ENCODE measurements at regions not wholly inside any gene's neighbourhood (a gene's known extent, or its start where the extent isn't known, plus 50 kb on each side); places are given as distances from the start of the nearest gene placed in this dataset.

DNA sequence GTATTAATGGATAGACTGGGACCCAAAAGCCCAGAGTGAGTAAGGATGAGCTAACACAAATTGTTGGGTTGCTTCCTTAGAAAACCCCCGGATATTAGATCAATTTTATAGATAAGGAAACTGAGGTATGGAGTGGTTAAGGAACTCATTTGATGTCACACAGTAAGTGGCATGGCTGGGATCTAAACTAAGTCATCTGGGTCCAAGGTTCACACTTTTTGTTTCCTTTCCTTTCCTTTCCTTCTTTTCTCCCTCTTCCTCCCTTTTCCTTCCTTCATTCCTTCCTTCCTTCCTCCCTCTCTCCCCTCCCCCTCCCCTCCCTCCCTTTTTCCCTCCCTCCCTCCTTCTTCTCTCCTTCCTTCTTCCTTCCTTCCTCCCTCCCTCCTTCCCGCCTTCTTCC lies 469.5 kb downstream of the TYW1 start:
- Histone ChIP-seq H4K8ac (ENCODE audit: low read depth in 2 of 2, low read length in 2 of 2) (no peak overlapping the region), H4K5ac (ENCODE audit: low read depth, low read length) (no peak overlapping the region), H3K79me1 (ENCODE audit: low read depth in 1 of 2, low read length in 2 of 2) (no peaks in the 10 kb centered on the region), H2BK15ac (ENCODE audit: low read depth, low read length) (no peak overlapping the region), H3K9ac (ENCODE audit: low read depth, low read length) (no peak overlapping the region), H3K36me3 (ENCODE audit: control insufficient read depth, insufficient read depth, low read length) (no peaks in the 10 kb centered on the region), H2BK5ac (ENCODE audit: low read depth, low read length, poor library complexity, severe bottlenecking) (no peak overlapping the region), H3K14ac (replicated peaks; ENCODE audit: low read depth, low read length) (no peak overlapping the region), H2BK120ac (ENCODE audit: low read depth, low read length) (no peak overlapping the region), H2AK9ac (replicated peaks; ENCODE audit: low read depth, low read length, poor library complexity) (no peak overlapping the region), H3K9me3 (ENCODE audit: control insufficient read depth, insufficient read depth, low read length) (peaks cover 3% of the 10 kb centered on the region; the same call in 1 of the 2 replicates), H3K4me2 (ENCODE audit: low read depth, low read length) (no peak overlapping the region), H3K56ac (ENCODE audit: extremely low read depth, insufficient read depth, low read length) (no peak overlapping the region), H3K4ac (ENCODE audit: low read depth, low read length) (no peak overlapping the region), H3K4me1 (ENCODE audit: control insufficient read depth, insufficient read depth, low read length) (no peaks in the 10 kb centered on the region), H4K91ac (ENCODE audit: insufficient read depth, low read depth, low read length) (no peak overlapping the region), H3K4me3 (ENCODE audit: insufficient read depth, low read depth, low read length) (no peak overlapping the region), H3K18ac (ENCODE audit: low read depth, low read length) (no peak overlapping the region), H3K9me1 (ENCODE audit: insufficient read depth, low read length) (no peaks in the 10 kb centered on the region), H4K20me1 (ENCODE audit: insufficient read depth, low read length) (no peaks in the 10 kb centered on the region), H2BK20ac (ENCODE audit: low read depth, low read length) (no peak overlapping the region), H2AFZ (replicated peaks; ENCODE audit: low read length, poor library complexity) (no peak overlapping the region), H2AK5ac (ENCODE audit: low read depth, low read length) (no peak overlapping the region), H3K27me3 (ENCODE audit: control insufficient read depth, insufficient read depth, low read length) (no peaks in the 10 kb centered on the region), H3K27ac (ENCODE audit: insufficient read depth, low read length) (no peak overlapping the region), H3K23ac (ENCODE audit: low read depth, low read length) (no peak overlapping the region)
- ATAC-seq (ENCODE audit: low read depth) (no peak), DNase-seq (no peak)
- dilution Hi-C loops (cut with HindIII; ENCODE audit: low sequenced_read_pairs, unreplicated experiment) = no loop called here
- in situ Hi-C loops (cut with MboI; ENCODE audit: low sequenced_read_pairs) = no loop called here
- ChIA-PET CTCF (no interaction called here), POLR2A (ENCODE audit: unreplicated experiment) (no interaction called here)
- intact Hi-C loops (cut with micrococcal nuclease) = no loop called here
- no TSS peak for BruUV-seq (replicated peaks)
- no CpG with 5 or more reads among the region's 2 CpGs for WGBS, 2 experiments (ENCODE audit: extremely low coverage in 2 of 2, insufficient read length in 1 of 2)
- no peak for TF ChIP-seq MXI1 (IDR thresholded peaks at IDR 0.05; ENCODE audit: borderline replicate concordance, low read depth, low read length)
- no peak for TF ChIP-seq RCOR1 (IDR thresholded peaks at IDR 0.05; ENCODE audit: insufficient replicate concordance, low read length)
- TF ChIP-seq CTCF (conservative IDR thresholded peaks at IDR 0.05; ENCODE audit: low read depth, low read length) = no peak
- TF ChIP-seq RAD21 (IDR thresholded peaks at IDR 0.05; ENCODE audit: low read length) = no peak
- no peak for TF ChIP-seq SMC3 (IDR thresholded peaks at IDR 0.05; ENCODE audit: low read depth, low read length)
- TF ChIP-seq MAFK (IDR thresholded peaks at IDR 0.05; ENCODE audit: low read depth, low read length) = no peak
- TF ChIP-seq, protein P1, sequence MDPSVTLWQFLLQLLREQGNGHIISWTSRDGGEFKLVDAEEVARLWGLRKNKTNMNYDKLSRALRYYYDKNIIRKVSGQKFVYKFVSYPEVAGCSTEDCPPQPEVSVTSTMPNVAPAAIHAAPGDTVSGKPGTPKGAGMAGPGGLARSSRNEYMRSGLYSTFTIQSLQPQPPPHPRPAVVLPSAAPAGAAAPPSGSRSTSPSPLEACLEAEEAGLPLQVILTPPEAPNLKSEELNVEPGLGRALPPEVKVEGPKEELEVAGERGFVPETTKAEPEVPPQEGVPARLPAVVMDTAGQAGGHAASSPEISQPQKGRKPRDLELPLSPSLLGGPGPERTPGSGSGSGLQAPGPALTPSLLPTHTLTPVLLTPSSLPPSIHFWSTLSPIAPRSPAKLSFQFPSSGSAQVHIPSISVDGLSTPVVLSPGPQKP (IDR thresholded peaks at IDR 0.05; ENCODE audit: borderline replicate concordance, low read depth, low read length) = no peak
- no peak for TF ChIP-seq CHD1 (IDR thresholded peaks at IDR 0.05; ENCODE audit: low read depth, low read length)
- TF ChIP-seq FOS (IDR thresholded peaks at IDR 0.05; ENCODE audit: low read depth, low read length) = no peak
- no peak for TF ChIP-seq MAZ (IDR thresholded peaks at IDR 0.05; ENCODE audit: borderline replicate concordance, low read depth, low read length)
- no peak for TF ChIP-seq BHLHE40 (IDR thresholded peaks at IDR 0.05; ENCODE audit: low read depth, low read length)
- TF ChIP-seq RFX5 (IDR thresholded peaks at IDR 0.05; ENCODE audit: low read depth, low read length) = no peak
- TF ChIP-seq, protein P2, sequence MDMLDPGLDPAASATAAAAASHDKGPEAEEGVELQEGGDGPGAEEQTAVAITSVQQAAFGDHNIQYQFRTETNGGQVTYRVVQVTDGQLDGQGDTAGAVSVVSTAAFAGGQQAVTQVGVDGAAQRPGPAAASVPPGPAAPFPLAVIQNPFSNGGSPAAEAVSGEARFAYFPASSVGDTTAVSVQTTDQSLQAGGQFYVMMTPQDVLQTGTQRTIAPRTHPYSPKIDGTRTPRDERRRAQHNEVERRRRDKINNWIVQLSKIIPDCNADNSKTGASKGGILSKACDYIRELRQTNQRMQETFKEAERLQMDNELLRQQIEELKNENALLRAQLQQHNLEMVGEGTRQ (IDR thresholded peaks at IDR 0.05; ENCODE audit: low read depth, low read length) = no peak
- no peak for TF ChIP-seq NFE2L2 (IDR thresholded peaks at IDR 0.05; ENCODE audit: low read depth, low read length)

All from IMR-90 (cell line).